Testis (tissue), 2 donors: ENCODE measurements at regions not wholly inside any gene's neighbourhood (a gene's known extent, or its start where the extent isn't known, plus 50 kb on each side); places are given as distances from the start of the nearest gene placed in this dataset.

Source experiments
- DNase-seq: peaks from one replicate; pipeline ENCODE4 v3.0.0-alpha.2; 2019
- H3K27ac ChIP-seq, 2 donors: fragments of 200-600 bp; sonication (generic); one replicate each; pipeline ENCODE4 v1.5.1; 2019
- H3K27me3 ChIP-seq: fragments of 200-600 bp; sonication (generic); one replicate; pipeline ENCODE4 v1.5.1; 2019
- H3K36me3 ChIP-seq: fragments of 200-600 bp; sonication (generic); one replicate; pipeline ENCODE4 v1.5.1; 2017; ENCODE audit warnings: low read depth; ENCODE audit errors: missing control alignments
- H3K4me1 ChIP-seq: fragments of 200-600 bp; sonication (generic); one replicate; pipeline ENCODE4 v1.5.1; 2019
- H3K4me3 ChIP-seq, 2 donors: fragments of 200-600 bp; sonication (generic); one replicate each; pipeline ENCODE4 v1.5.1; 2017 to 2019
- H3K9me3 ChIP-seq: fragments of 200-600 bp; sonication (generic); one replicate; pipeline ENCODE4 v1.5.1; 2017
- POLR2A ChIP-seq: fragments of 450-650 bp; IDR thresholded peaks from one replicate; pipeline ENCODE4 v1.6.1; 2017; ENCODE audit warnings: antibody characterized with exemption, mild to moderate bottlenecking, moderate library complexity
- WGBS, 2 donors: methylation state at CpG; one replicate each; pipeline ENCODE4 v1.1.5; 2018; 5-methylcytosine and 5-hydroxymethylcytosine counted together
- intact Hi-C: fragments of 100-400 bp; cut with DNase I; formaldehyde crosslinking; loops from one replicate; pipeline ENCODE4 v1.15.1; 2023; ENCODE audit warnings: low total_unique reads
- TF ChIP-seq, protein P1 (sequence below), 3 experiments: fragments of 450-650 bp in 2 of 3; fragments of 200-600 bp in 1 of 3; sonication (generic) in 1 of 3; IDR thresholded peaks; one replicate each; pipeline ENCODE4 v1.5.1; 2016 to 2019; ENCODE audit warnings: antibody characterized with exemption in 3 of 3, mild to moderate bottlenecking in 2 of 3, moderate library complexity in 1 of 3

DNA sequence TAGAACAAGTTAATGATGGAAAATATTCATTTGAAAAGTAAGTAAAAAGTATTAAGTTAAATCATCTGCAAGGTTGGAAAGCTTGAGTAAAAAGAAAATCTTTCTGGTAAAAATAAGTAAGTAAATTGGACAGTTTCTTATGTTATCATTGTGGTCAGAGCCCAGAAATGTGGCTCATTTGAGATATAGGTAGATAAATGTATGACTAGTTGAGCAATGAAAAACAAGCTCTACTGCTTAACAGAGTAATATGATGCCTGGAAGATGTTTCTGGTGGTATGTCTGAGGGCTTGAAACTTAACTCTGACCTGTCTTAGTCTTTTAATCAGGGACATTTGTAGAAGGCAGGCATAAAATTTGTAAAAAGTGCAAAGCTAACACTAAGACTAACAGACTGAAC, 444.0 kb downstream of the MFSD1 start:
- no peak overlapping the region for H3K27ac ChIP-seq
- no peak for DNase-seq
- H3K4me1 ChIP-seq: no peaks in the 10 kb centered on the region
- intact Hi-C loops: no loop called here
- H3K4me3 ChIP-seq: no peak overlapping the region
- H3K36me3 ChIP-seq: no peaks in the 10 kb centered on the region
- TF ChIP-seq, protein P1, sequence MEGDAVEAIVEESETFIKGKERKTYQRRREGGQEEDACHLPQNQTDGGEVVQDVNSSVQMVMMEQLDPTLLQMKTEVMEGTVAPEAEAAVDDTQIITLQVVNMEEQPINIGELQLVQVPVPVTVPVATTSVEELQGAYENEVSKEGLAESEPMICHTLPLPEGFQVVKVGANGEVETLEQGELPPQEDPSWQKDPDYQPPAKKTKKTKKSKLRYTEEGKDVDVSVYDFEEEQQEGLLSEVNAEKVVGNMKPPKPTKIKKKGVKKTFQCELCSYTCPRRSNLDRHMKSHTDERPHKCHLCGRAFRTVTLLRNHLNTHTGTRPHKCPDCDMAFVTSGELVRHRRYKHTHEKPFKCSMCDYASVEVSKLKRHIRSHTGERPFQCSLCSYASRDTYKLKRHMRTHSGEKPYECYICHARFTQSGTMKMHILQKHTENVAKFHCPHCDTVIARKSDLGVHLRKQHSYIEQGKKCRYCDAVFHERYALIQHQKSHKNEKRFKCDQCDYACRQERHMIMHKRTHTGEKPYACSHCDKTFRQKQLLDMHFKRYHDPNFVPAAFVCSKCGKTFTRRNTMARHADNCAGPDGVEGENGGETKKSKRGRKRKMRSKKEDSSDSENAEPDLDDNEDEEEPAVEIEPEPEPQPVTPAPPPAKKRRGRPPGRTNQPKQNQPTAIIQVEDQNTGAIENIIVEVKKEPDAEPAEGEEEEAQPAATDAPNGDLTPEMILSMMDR (IDR thresholded peaks at IDR 0.05): no peak
- TF ChIP-seq POLR2A: no peak
- H3K9me3 ChIP-seq: no peaks in the 10 kb centered on the region
- H3K27me3 ChIP-seq: no peaks in the 10 kb centered on the region

DNA sequence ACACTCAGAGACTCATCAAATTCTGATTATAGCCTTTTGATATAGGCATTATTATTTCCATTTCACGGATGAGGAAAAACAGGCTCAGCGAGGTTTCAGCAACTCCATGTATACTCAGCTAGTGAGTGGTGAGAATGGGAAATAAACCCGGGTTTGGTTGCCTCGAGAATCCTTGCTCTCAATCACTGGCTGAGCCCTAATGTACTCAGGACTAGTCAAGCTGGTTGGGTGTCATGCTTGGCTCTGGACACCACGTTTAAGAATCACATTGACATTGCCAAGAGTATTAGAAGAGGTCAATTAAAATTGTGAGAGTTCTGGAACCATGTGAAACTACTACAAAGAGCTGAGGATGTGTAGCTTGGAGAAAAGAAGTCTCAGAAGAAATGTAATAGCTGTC, 444.5 kb downstream of the MFSD1 start:
- TF ChIP-seq, protein P1 (IDR thresholded peaks at IDR 0.05): no peak
- intact Hi-C loops: no loop called here
- no peaks in the 10 kb centered on the region for H3K4me1 ChIP-seq
- no peak for DNase-seq
- H3K9me3 ChIP-seq: no peaks in the 10 kb centered on the region
- H3K27ac ChIP-seq: no peak overlapping the region
- no peak overlapping the region for H3K4me3 ChIP-seq
- no peaks in the 10 kb centered on the region for H3K36me3 ChIP-seq
- no peaks in the 10 kb centered on the region for H3K27me3 ChIP-seq
- 78 to 83% methylated on average over 5 of the region's 5 CpGs for WGBS, 2 donors

DNA sequence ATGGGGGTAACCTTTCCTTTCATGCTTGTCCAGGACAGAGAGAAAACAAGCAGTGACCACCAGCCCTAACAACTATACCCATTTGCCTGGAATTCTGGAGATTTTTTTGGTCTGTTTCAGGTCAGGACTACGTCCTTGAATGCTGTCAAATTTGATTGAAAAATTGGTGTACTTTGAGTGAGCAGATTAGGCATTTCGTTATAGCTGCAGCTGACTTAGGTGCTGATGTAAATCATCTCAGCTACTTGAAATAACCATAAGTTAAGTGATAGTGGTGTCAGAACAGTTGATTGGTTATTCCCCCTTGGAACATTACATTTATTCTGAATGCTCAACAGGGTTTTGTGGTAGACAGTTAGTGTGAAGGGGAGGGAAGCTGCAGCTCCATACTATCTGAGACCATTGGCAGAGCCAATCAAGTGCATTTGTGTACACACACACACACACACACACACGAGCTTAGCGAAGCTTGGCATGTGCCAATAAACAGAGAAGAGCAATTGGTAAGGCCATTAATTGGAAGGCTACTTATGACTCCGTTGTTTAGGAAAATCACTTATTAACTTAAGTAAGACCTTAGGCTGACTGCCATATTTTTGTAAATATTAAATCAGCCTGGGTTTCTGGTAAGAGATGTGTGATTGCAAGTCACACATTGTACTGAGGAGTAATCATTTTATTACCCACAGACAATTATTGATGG, 447.8 kb downstream of the MFSD1 start:
- no peak for DNase-seq
- Histone ChIP-seq H3K4me1 (no peaks in the 10 kb centered on the region), H3K4me3 (no peak overlapping the region), H3K9me3 (no peaks in the 10 kb centered on the region), H3K36me3 (no peaks in the 10 kb centered on the region), H3K27ac (no peak overlapping the region), H3K27me3 (no peaks in the 10 kb centered on the region)
- intact Hi-C loops: loop anchor here (10.0 kb wide), 1 partner anchor 395 kb away; no protein-coding TSS in a partner anchor
- 57 to 64% methylated on average over 5 of the region's 5 CpGs for WGBS, 2 donors
- TF ChIP-seq POLR2A: no peak
- TF ChIP-seq, protein P1 (IDR thresholded peaks at IDR 0.05): no peak

DNA sequence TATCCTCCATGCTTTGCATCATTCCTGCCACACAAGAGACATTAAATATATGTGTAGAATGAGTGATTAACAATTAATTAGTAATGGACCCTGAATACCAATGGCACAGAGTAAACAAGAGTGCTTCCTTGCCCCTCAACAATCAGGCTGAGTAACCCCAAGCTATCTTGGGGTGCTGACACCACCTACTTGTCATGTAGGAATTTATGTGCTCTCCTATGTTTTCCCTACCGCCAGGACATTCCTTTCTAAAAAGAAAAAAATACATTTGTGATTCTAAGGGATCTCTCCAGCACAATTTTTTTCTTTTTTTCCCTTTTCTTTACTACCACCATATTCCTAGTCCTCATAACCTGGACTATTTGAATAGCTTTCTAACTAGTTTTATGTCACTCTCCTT, 449.1 kb downstream of the MFSD1 start:
- no peak overlapping the region for H3K4me3 ChIP-seq
- intact Hi-C loops: loop anchor here (10.0 kb wide), 1 partner anchor 396 kb away; no protein-coding TSS in a partner anchor
- DNase-seq: no peak
- H3K9me3 ChIP-seq: no peaks in the 10 kb centered on the region
- H3K27ac ChIP-seq: no peak overlapping the region
- H3K27me3 ChIP-seq: no peaks in the 10 kb centered on the region
- TF ChIP-seq, protein P1 (IDR thresholded peaks at IDR 0.05): no peak
- TF ChIP-seq POLR2A: no peak
- no peaks in the 10 kb centered on the region for H3K4me1 ChIP-seq
- 56 to 75% methylated on average over 1 of the region's 1 CpG for WGBS, 2 donors
- no peaks in the 10 kb centered on the region for H3K36me3 ChIP-seq

DNA sequence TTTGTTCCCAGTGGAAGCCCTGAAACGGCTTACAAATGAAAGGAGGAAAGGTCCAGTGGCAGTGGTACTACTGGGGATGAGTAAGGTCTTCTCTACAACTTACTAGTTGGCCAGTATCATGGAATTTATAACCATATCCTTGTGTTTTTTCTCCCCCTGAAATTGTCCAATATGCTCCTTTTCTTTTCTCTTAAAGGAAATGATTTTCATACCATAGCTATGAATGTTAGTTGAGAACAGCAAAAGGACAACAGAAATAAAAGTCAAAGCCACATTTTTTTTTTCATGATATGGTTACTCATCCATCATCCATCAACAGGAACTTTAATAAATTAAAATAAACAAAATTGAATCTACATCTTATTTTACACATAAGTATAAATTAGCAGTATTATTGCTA, 450.4 kb downstream of the MFSD1 start:
- H3K27me3 ChIP-seq: no peaks in the 10 kb centered on the region
- no peaks in the 10 kb centered on the region for H3K9me3 ChIP-seq
- no peak overlapping the region for H3K4me3 ChIP-seq
- intact Hi-C loops: loop anchor here (10.0 kb wide), 1 partner anchor 397 kb away; no protein-coding TSS in a partner anchor
- no peaks in the 10 kb centered on the region for H3K36me3 ChIP-seq
- no peak for DNase-seq
- TF ChIP-seq, protein P1 (IDR thresholded peaks at IDR 0.05): no peak
- no peak for TF ChIP-seq POLR2A
- 75 to 82% methylated on average over 1 of the region's 1 CpG for WGBS, 2 donors
- no peak overlapping the region for H3K27ac ChIP-seq
- H3K4me1 ChIP-seq: no peaks in the 10 kb centered on the region
